Spleen (tissue), 11 donors: ENCODE measurements at regions not wholly inside any gene's neighbourhood (a gene's known extent, or its start where the extent isn't known, plus 50 kb on each side); places are given as distances from the start of the nearest gene placed in this dataset.

Experiments used
- DNase-seq: peaks from one replicate; pipeline ENCODE4 v3.0.0-alpha.2; 2020
- H3K27ac ChIP-seq, 8 donors: fragments of 200-600 bp; sonication (generic) in 7 of 8; 1 replicate in 4 of 8; 2 replicates in 4 of 8; pipeline versions ENCODE4 v1.5.0 to v1.8.0; 2016 to 2021; ENCODE audit warnings: inconsistent platforms in 4 of 8, mild to moderate bottlenecking in 4 of 8, moderate library complexity in 1 of 8
- H3K27me3 ChIP-seq, 7 donors: fragments of 200-600 bp; sonication (generic) in 6 of 7; replicated peaks in 1 of 7; 1 replicate in 4 of 7; 2 replicates in 3 of 7; pipeline versions ENCODE4 v1.5.0 to v1.8.0; 2016 to 2021; ENCODE audit warnings: inconsistent platforms in 3 of 7, mild to moderate bottlenecking in 1 of 7
- H3K36me3 ChIP-seq, 6 donors: fragments of 200-600 bp; sonication (generic) in 5 of 6; 1 replicate in 4 of 6; 2 replicates in 2 of 6; pipeline versions ENCODE4 v1.5.0 to v1.8.0; 2016 to 2021; ENCODE audit warnings: inconsistent platforms in 2 of 6
- H3K4me1 ChIP-seq, 6 donors: fragments of 200-600 bp; sonication (generic) in 5 of 6; 1 replicate in 3 of 6; 2 replicates in 3 of 6; pipeline versions ENCODE4 v1.5.0 to v1.8.0; 2016 to 2021; ENCODE audit warnings: inconsistent platforms in 3 of 6
- H3K4me3 ChIP-seq, 8 donors: fragments of 200-600 bp; sonication (generic) in 7 of 8; 1 replicate in 4 of 8; 2 replicates in 4 of 8; pipeline versions ENCODE4 v1.5.0 to v1.8.0; 2016 to 2021; ENCODE audit warnings: inconsistent platforms in 4 of 8, mild to moderate bottlenecking in 4 of 8, moderate library complexity in 2 of 8
- H3K9me3 ChIP-seq, 8 donors: fragments of 200-600 bp; sonication (generic) in 7 of 8; 1 replicate in 4 of 8; 2 replicates in 4 of 8; pipeline versions ENCODE4 v1.5.0 to v1.8.0; 2016 to 2021; ENCODE audit warnings: inconsistent platforms in 4 of 8
- CTCF ChIP-seq, 11 experiments: fragments of 200-600 bp in 7 of 11; fragments of 450-650 bp in 4 of 11; sonication (generic) in 4 of 11; IDR thresholded peaks in 8 of 11; conservative IDR thresholded peaks in 3 of 11; 1 replicate in 7 of 11; 2 replicates in 4 of 11; pipeline versions ENCODE4 v1.4.0 to v1.8.0; 2016 to 2021; ENCODE audit warnings: antibody characterized with exemption in 11 of 11, inconsistent platforms in 4 of 11, mild to moderate bottlenecking in 1 of 11
- POLR2A ChIP-seq, 3 donors: fragments of 450-650 bp; IDR thresholded peaks; one replicate each; pipeline ENCODE4 v1.5.1; 2017; ENCODE audit warnings: antibody characterized with exemption in 3 of 3, mild to moderate bottlenecking in 1 of 3
- POLR2AphosphoS5 ChIP-seq, 3 donors: sonication (generic); formaldehyde crosslinking; IDR thresholded peaks; one replicate each; pipeline ENCODE4 v1.5.1; 2017; ENCODE audit warnings: antibody characterized with exemption in 3 of 3
- WGBS, 5 donors: extraction: QIAGEN DNeasy Blood & Tissue Kit in 3 of 5; methylation state at CpG; one replicate each; pipeline versions ENCODE4 v1.1.5 to v1.1.7; 2013 to 2018; 5-methylcytosine and 5-hydroxymethylcytosine counted together
- intact Hi-C: fragments of 100-400 bp; cut with DNase I; formaldehyde crosslinking; loops from one replicate; pipeline ENCODE4 v1.15.0; 2023; ENCODE audit warnings: low total_unique reads
- donor health status: healthy with polysubstance abuse.
- donor health status: DM: no; HTN: no; CAD: no; lungs with moderate emphysema.
- donor health status: DM: no; HTN: no; CAD: no.
- donor health status: Bipolar disorder and iron deficiency.
- donor health status: healthy.
- donor health status: DM: no; HTN: no; CAD: no.
- donor health status: DM: yes; HTN: yes; CAD: no.

DNA sequence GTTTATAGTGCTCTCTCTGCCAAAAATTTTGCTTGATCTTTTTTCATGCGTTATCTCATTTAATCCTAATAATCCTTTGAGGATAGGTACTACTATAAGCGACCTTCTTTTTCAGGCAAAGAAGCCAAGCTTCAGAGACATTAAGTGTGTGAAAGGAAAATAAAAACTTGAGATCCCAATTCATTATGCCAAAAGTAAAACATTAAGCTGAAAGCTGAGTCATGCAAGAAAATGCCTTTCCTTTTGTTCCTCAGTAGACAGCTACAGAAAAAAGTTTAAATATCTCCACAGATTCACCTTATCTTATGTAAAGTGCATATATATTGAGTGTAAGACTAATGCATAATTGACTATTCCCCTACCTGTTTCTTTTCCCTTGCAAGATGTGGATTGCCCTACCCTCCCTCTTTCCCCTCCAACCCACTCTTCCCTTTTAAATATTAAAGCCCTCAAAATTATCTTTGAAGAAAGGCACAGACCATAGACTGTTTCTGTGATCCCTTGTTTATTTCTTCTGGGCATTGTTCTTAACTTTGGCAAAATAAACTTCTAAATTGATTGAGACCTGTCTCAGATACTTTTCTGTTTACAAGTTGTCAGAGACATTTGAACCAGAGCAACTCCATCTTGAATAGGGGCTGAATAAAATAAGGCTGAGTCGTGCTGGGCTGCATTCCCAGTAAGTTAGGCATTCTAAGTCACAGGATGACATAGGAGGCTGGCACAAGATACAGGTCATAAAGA lies 1139.9 kb upstream of the LRRN3 start:
- TF ChIP-seq POLR2A (IDR thresholded peaks at IDR 0.05), result no peak
- TF ChIP-seq POLR2AphosphoS5 (IDR thresholded peaks at IDR 0.05), result no peak
- DNase-seq, result no peak
- H3K4me3 ChIP-seq, result no peak overlapping the region
- 66 to 89% (median 77%) methylated on average over 3 of the region's 3 CpGs for WGBS, 5 donors
- H3K9me3 ChIP-seq, result peaks cover 0 to 19% (median 0%) of the 10 kb centered on the region in 8 donors
- intact Hi-C loops, result no loop called here
- no peaks in the 10 kb centered on the region for H3K4me1 ChIP-seq
- no peaks in the 10 kb centered on the region for H3K27me3 ChIP-seq
- no peaks in the 10 kb centered on the region for H3K36me3 ChIP-seq
- no peak overlapping the region for H3K27ac ChIP-seq

- no peak overlapping the region for H3K27ac ChIP-seq
- H3K4me3 ChIP-seq, result no peak overlapping the region
- no peaks in the 10 kb centered on the region for H3K36me3 ChIP-seq
- H3K4me1 ChIP-seq, result no peaks in the 10 kb centered on the region
- no peak for DNase-seq
- WGBS, 5 donors, result 72 to 86% (median 74%) methylated on average over 4 of the region's 4 CpGs
- H3K27me3 ChIP-seq, result no peaks in the 10 kb centered on the region
- TF ChIP-seq CTCF (IDR thresholded peaks at IDR 0.05 in 8 of 11, conservative IDR thresholded peaks at IDR 0.05 in 3 of 11) (no peak), POLR2A (IDR thresholded peaks at IDR 0.05) (no peak), POLR2AphosphoS5 (IDR thresholded peaks at IDR 0.05) (no peak)
- peaks cover 0 to 19% (median 0%) of the 10 kb centered on the region in 8 donors for H3K9me3 ChIP-seq
- intact Hi-C loops, result no loop called here
These were observed 1139.4 kb upstream of the LRRN3 start for GRCh38 chr7:109951565-109951928.

GRCh38 chr7:109955986-109956385 lies 1134.9 kb upstream of the LRRN3 start:
- Histone ChIP-seq H3K4me1 (no peaks in the 10 kb centered on the region), H3K36me3 (no peaks in the 10 kb centered on the region), H3K27me3 (no peaks in the 10 kb centered on the region), H3K4me3 (no peak overlapping the region), H3K27ac (no peak overlapping the region), H3K9me3 (peaks cover 0 to 19% (median 0%) of the 10 kb centered on the region in 8 donors)
- DNase-seq, result no peak
- intact Hi-C loops, result no loop called here
- no peak for TF ChIP-seq CTCF (IDR thresholded peaks at IDR 0.05 in 8 of 11, conservative IDR thresholded peaks at IDR 0.05 in 3 of 11)
- no peak for TF ChIP-seq POLR2AphosphoS5 (IDR thresholded peaks at IDR 0.05)
- no peak for TF ChIP-seq POLR2A (IDR thresholded peaks at IDR 0.05)

GRCh38 chr7:109956916-109957315 lies 1134.0 kb upstream of the LRRN3 start:
- Histone ChIP-seq H3K27me3 (no peaks in the 10 kb centered on the region), H3K9me3 (peaks cover 0 to 13% (median 0%) of the 10 kb centered on the region in 8 donors), H3K36me3 (no peaks in the 10 kb centered on the region), H3K4me1 (no peaks in the 10 kb centered on the region), H3K4me3 (no peak overlapping the region), H3K27ac (no peak overlapping the region)
- DNase-seq, result no peak
- intact Hi-C loops, result no loop called here
- TF ChIP-seq POLR2A (IDR thresholded peaks at IDR 0.05), result no peak

- DNase-seq, result no peak
- intact Hi-C loops, result no loop called here
- no peaks in the 10 kb centered on the region for H3K4me1 ChIP-seq
- H3K27ac ChIP-seq, result no peak overlapping the region
- no peak for TF ChIP-seq CTCF (IDR thresholded peaks at IDR 0.05 in 8 of 11, conservative IDR thresholded peaks at IDR 0.05 in 3 of 11)
- no peak for TF ChIP-seq POLR2AphosphoS5 (IDR thresholded peaks at IDR 0.05)
- no peak for TF ChIP-seq POLR2A (IDR thresholded peaks at IDR 0.05)
- H3K4me3 ChIP-seq, result no peak overlapping the region
- no peaks in the 10 kb centered on the region for H3K9me3 ChIP-seq
- no peaks in the 10 kb centered on the region for H3K36me3 ChIP-seq
- no peaks in the 10 kb centered on the region for H3K27me3 ChIP-seq
- 61 to 94% (median 88%) methylated on average over 3 of the region's 3 CpGs for WGBS, 5 donors
These were observed 1127.2 kb upstream of the LRRN3 start for GRCh38 chr7:109963741-109964140.
